Mesendoderm (in vitro differentiated cells): ENCODE measurements at regions not wholly inside any gene's neighbourhood (a gene's known extent, or its start where the extent isn't known, plus 50 kb on each side); places are given as distances from the start of the nearest gene placed in this dataset.

Experiments
- DNase-seq: peaks from one replicate; pipeline ENCODE4 v3.0.0; 2013
- H2AK5ac ChIP-seq: 2 replicates; pipeline ENCODE4 v1.6.1; 2013; ENCODE audit warnings: low read length, inconsistent platforms
- H2BK120ac ChIP-seq: 2 replicates; pipeline ENCODE4 v1.6.1; 2013; ENCODE audit warnings: low read depth, mild to moderate bottlenecking, low read length, moderate library complexity, mixed read lengths
- H2BK15ac ChIP-seq: replicated peaks from 2 replicates; pipeline ENCODE4 v1.6.1; 2013; ENCODE audit warnings: low read depth, mild to moderate bottlenecking, moderate library complexity
- H2BK5ac ChIP-seq: 2 replicates; pipeline ENCODE4 v1.6.1; 2013; ENCODE audit warnings: low read length, inconsistent platforms
- H3K18ac ChIP-seq: 2 replicates; pipeline ENCODE4 v1.6.1; 2013; ENCODE audit warnings: mild to moderate bottlenecking, low read length, mixed read lengths
- H3K23ac ChIP-seq: one replicate; pipeline ENCODE4 v1.6.1; 2013; ENCODE audit warnings: low read length
- H3K27ac ChIP-seq: 2 replicates; pipeline ENCODE4 v1.5.1; 2013; ENCODE audit warnings: low read depth, mild to moderate bottlenecking, inconsistent platforms, low read length, moderate library complexity
- H3K27me3 ChIP-seq: 2 replicates; pipeline ENCODE4 v1.6.1; 2013; ENCODE audit warnings: low read length, control low read depth, mild to moderate bottlenecking, inconsistent platforms; ENCODE audit not compliant: insufficient read depth, poor library complexity
- H3K36me3 ChIP-seq: 2 replicates; pipeline ENCODE4 v1.6.1; 2013; ENCODE audit warnings: low read length, inconsistent platforms; ENCODE audit not compliant: control insufficient read depth, insufficient read depth
- H3K4ac ChIP-seq: one replicate; pipeline ENCODE4 v1.6.1; 2013; ENCODE audit warnings: low read depth, mild to moderate bottlenecking, low read length, moderate library complexity
- H3K4me1 ChIP-seq: 2 replicates; pipeline ENCODE4 v1.6.1; 2013; ENCODE audit warnings: low read depth, low read length, inconsistent platforms; ENCODE audit not compliant: control insufficient read depth
- H3K4me2 ChIP-seq: 2 replicates; pipeline ENCODE4 v1.6.1; 2013; ENCODE audit warnings: low read length
- H3K4me3 ChIP-seq: 2 replicates; pipeline ENCODE4 v1.5.1; 2013; ENCODE audit warnings: mild to moderate bottlenecking, low read length
- H3K56ac ChIP-seq: one replicate; pipeline ENCODE4 v1.6.1; 2013; ENCODE audit warnings: low read length
- H3K79me1 ChIP-seq: 2 replicates; pipeline ENCODE4 v1.6.1; 2013; ENCODE audit warnings: low read length, inconsistent platforms
- H3K79me2 ChIP-seq: 2 replicates; pipeline ENCODE4 v1.6.1; 2013; ENCODE audit warnings: mild to moderate bottlenecking, low read length; ENCODE audit not compliant: control insufficient read depth, insufficient read depth
- H3K9ac ChIP-seq: 2 replicates; pipeline ENCODE4 v1.6.1; 2013; ENCODE audit warnings: low read length, inconsistent platforms
- H4K5ac ChIP-seq: one replicate; pipeline ENCODE4 v1.6.1; 2013; ENCODE audit warnings: low read length
- H4K8ac ChIP-seq: one replicate; pipeline ENCODE4 v1.6.1; 2013; ENCODE audit warnings: low read depth, mild to moderate bottlenecking, control low read depth, low read length, moderate library complexity
- WGBS: extraction: QIAGEN DNeasy Blood & Tissue Kit; methylation state at CpG from one replicate; pipeline ENCODE4 v1.1.7; 2013; ENCODE audit warnings: low lambda C conversion rate, missing lambda C conversion rate; ENCODE audit not compliant: insufficient coverage; ENCODE audit errors: extremely low coverage; 5-methylcytosine and 5-hydroxymethylcytosine counted together

DNA sequence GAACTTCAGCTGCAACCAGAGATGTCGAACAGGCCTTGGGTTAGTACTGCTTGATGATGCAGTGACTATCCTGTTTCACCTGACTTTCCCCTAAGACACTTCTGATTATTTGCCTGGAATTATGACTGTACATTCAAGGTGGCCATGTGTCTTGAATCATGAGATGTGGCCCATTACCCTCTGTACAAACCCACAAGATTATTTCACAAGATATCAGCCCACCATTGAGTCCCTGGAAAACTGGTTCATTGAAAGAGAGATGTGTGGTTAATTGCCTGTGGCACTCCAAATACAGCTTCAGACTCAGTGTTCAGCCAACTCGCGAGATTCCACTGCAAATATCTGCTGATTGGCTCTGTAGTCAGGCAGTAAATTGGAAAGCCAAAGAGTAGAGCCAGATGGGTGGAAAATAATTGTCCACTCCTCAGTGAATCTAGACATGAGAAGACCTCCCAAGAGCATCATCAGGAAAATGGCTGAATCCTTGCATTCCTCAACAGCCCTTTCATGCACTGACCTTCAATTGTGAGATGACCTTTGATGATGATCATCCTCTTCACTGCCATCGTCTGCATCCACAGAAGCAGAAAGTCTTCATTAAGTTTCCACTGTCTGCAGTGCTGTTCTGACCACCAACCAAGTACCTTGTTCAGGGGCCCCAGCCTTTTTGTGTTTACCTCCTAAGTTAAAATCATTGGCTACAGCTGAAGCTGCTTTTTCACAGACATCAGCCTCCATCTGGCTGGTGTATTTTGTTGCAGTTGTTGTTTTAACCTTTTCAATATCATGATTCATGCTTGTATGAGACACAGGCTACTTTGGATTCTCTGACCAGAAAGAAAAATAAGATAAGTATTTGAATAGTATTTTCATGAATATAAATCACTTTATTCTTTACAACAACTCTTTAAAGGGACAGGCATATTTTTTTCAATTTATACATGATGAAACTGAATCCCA, 75.2 kb downstream of the ESM1 start:
- no peak overlapping the region for H3K9ac ChIP-seq
- H3K23ac ChIP-seq, result no peak overlapping the region
- H3K4ac ChIP-seq, result no peak overlapping the region
- no peak overlapping the region for H3K4me3 ChIP-seq
- H3K27ac ChIP-seq, result no peak overlapping the region
- H3K4me1 ChIP-seq, result peaks cover 3% of the 10 kb centered on the region
- no peak overlapping the region for H4K8ac ChIP-seq
- WGBS, result no CpG with 5 or more reads among the region's 4 CpGs
- no peaks in the 10 kb centered on the region for H3K36me3 ChIP-seq
- no peaks in the 10 kb centered on the region for H3K79me1 ChIP-seq
- H4K5ac ChIP-seq, result no peak overlapping the region
- H2BK15ac ChIP-seq, result no peak overlapping the region
- H3K27me3 ChIP-seq, result no peaks in the 10 kb centered on the region
- no peak overlapping the region for H3K56ac ChIP-seq
- H3K79me2 ChIP-seq, result no peaks in the 10 kb centered on the region
- no peak overlapping the region for H2BK5ac ChIP-seq
- no peak overlapping the region for H2AK5ac ChIP-seq
- no peak overlapping the region for H3K18ac ChIP-seq
- DNase-seq, result no peak
- no peak overlapping the region for H3K4me2 ChIP-seq
- H2BK120ac ChIP-seq, result no peak overlapping the region

- Histone ChIP-seq H2AK5ac (no peak overlapping the region), H2BK120ac (no peak overlapping the region), H3K4me1 (peaks cover 6% of the 10 kb centered on the region), H2BK5ac (no peak overlapping the region), H3K23ac (no peak overlapping the region), H3K9ac (no peak overlapping the region), H3K4ac (no peak overlapping the region), H3K18ac (no peak overlapping the region), H3K36me3 (no peaks in the 10 kb centered on the region), H3K79me2 (no peaks in the 10 kb centered on the region), H4K5ac (no peak overlapping the region), H3K4me2 (no peak overlapping the region), H3K56ac (no peak overlapping the region), H4K8ac (no peak overlapping the region), H3K27me3 (no peaks in the 10 kb centered on the region), H2BK15ac (no peak overlapping the region), H3K27ac (no peak overlapping the region), H3K79me1 (no peaks in the 10 kb centered on the region), H3K4me3 (no peak overlapping the region)
- no CpG with 5 or more reads among the region's 2 CpGs for WGBS
- DNase-seq, result no peak
Observed at GRCh38 chr5:54908774-54909525, 76.4 kb downstream of the ESM1 start.

DNA sequence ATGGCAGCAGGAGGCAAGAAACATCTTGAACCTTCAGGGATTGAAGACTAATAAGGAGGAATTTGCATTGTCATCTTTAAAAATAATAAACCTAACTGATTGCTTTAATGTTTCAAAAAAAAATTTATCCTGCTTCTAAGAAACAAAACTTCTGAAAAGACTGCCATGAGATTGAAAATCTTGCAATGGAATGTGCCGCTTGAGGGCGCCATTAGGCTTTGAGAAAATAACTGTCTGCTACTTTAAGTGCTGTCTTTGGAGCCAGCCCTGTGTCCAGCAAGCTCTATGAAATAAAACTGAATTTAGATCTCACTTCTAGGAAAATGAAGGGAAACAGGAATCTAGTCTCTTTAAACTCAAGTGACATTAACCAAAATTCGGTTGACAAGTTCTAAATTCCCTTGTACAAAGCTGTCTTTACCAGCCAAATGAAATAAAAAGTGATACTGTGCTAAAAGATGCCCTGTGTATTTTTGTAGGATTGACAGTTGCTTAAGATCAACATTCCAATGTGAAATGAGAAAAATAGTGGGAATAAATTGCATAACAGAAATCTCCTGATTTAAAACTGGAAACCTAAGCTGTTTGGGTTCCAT, 79.4 kb downstream of the ESM1 start:
- Histone ChIP-seq H3K4me1 (peaks cover 10% of the 10 kb centered on the region), H3K27me3 (no peaks in the 10 kb centered on the region), H2BK15ac (no peak overlapping the region), H3K27ac (no peak overlapping the region), H3K18ac (no peak overlapping the region), H3K36me3 (no peaks in the 10 kb centered on the region), H3K79me2 (no peaks in the 10 kb centered on the region), H3K4me2 (no peak overlapping the region), H3K4ac (no peak overlapping the region), H2AK5ac (no peak overlapping the region), H3K4me3 (no peak overlapping the region), H2BK5ac (no peak overlapping the region), H3K9ac (no peak overlapping the region), H3K56ac (peak overlapping the region; percentile 35), H3K79me1 (no peaks in the 10 kb centered on the region), H4K8ac (no peak overlapping the region), H2BK120ac (no peak overlapping the region), H3K23ac (no peak overlapping the region), H4K5ac (no peak overlapping the region)
- peak; percentile 69 for DNase-seq
- no CpG with 5 or more reads among the region's 3 CpGs for WGBS

DNA sequence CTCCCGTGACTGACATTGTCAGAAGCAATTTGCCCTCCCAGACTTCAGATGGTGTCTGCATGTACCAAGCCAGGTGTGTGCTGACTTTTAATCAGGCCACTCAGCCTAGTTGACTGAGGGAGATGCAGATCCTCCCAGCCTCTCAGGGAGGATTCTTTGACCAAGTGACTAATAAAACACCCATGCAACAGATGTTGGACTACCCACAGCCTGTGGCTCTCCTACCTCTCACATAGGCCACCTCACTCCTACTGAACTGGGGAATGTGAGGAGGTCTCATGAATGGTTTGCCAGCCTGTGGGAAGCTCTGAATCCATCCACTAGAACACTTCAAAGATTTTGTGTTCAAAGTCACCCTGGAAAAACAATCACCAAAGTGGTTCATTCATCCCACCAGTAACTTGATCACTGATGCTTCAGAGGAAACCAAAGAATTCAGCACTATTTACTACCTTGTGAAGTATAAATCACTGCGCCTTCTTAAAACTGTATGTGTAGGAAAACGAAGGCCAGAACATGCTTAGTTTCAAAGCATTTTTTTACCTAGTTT, 80.1 kb downstream of the ESM1 start:
- H3K36me3 ChIP-seq, result no peaks in the 10 kb centered on the region
- H3K4me2 ChIP-seq, result no peak overlapping the region
- no peak overlapping the region for H2BK5ac ChIP-seq
- no peak overlapping the region for H2BK15ac ChIP-seq
- DNase-seq, result no peak
- no peak overlapping the region for H3K4me3 ChIP-seq
- no peaks in the 10 kb centered on the region for H3K27me3 ChIP-seq
- H3K18ac ChIP-seq, result no peak overlapping the region
- peaks cover 10% of the 10 kb centered on the region for H3K4me1 ChIP-seq
- H3K9ac ChIP-seq, result no peak overlapping the region
- no peaks in the 10 kb centered on the region for H3K79me1 ChIP-seq
- no peak overlapping the region for H3K4ac ChIP-seq
- no peak overlapping the region for H4K8ac ChIP-seq
- H2AK5ac ChIP-seq, result no peak overlapping the region
- no peaks in the 10 kb centered on the region for H3K79me2 ChIP-seq
- H3K27ac ChIP-seq, result no peak overlapping the region
- no peak overlapping the region for H4K5ac ChIP-seq
- no CpG with 5 or more reads among the region's 3 CpGs for WGBS
- H3K56ac ChIP-seq, result no peak overlapping the region
- no peak overlapping the region for H2BK120ac ChIP-seq
- H3K23ac ChIP-seq, result no peak overlapping the region

DNA sequence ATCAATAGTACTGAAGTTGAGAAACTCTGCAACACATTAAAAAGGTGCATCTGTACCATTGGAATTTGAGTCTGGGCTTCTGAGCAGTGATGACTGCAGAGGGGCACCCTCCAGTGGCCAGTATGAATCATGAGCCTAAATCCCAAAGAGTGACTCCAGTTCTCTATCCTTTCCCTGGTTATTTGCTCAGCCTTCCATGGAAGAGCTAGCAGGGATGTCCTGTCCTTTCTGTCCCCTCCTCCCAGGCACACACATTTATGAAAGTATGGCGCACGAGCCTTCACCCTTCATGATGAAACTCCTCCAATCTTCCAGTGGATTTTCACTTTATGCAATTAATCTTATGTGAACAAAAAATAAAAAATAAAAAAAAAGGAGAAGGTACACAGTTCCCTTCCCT, 81.0 kb downstream of the ESM1 start:
- H3K4me2 ChIP-seq, result no peak overlapping the region
- no peak overlapping the region for H3K4me3 ChIP-seq
- peak; percentile 78 for DNase-seq
- H2AK5ac ChIP-seq, result no peak overlapping the region
- no peak overlapping the region for H4K8ac ChIP-seq
- no peak overlapping the region for H4K5ac ChIP-seq
- no peaks in the 10 kb centered on the region for H3K27me3 ChIP-seq
- no peaks in the 10 kb centered on the region for H3K79me2 ChIP-seq
- no peaks in the 10 kb centered on the region for H3K79me1 ChIP-seq
- no peak overlapping the region for H2BK120ac ChIP-seq
- peaks cover 10% of the 10 kb centered on the region for H3K4me1 ChIP-seq
- no peaks in the 10 kb centered on the region for H3K36me3 ChIP-seq
- no peak overlapping the region for H3K18ac ChIP-seq
- no CpG with 5 or more reads among the region's 2 CpGs for WGBS
- no peak overlapping the region for H3K56ac ChIP-seq
- H3K4ac ChIP-seq, result no peak overlapping the region
- H3K9ac ChIP-seq, result no peak overlapping the region
- H2BK15ac ChIP-seq, result no peak overlapping the region
- H2BK5ac ChIP-seq, result no peak overlapping the region
- H3K23ac ChIP-seq, result no peak overlapping the region
- no peak overlapping the region for H3K27ac ChIP-seq
